ENCODE measurements at regions not wholly inside any gene's neighbourhood (a gene's known extent, or its start where the extent isn't known, plus 50 kb on each side); places are given as distances from the start of the nearest gene placed in this dataset.

DNA sequence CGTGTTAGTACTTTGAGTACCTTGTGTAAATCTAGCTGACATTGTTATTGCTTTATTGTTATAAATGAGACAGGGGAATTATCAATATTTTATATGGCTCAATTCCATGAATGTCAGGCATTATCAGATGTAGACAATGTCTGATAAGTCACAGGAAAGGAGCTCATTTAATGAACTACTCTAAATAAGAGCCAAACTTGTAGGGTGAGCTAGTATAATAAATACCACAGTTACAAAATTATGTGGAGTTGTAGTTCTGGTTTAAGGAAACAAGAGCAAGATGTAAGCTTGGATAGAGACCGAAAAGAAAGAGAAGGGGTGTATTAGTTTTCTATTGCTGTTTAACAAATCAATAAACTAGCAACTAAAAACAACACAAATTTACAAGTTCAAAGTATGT lies 891.8 kb upstream of the SLITRK1 start:
- Histone ChIP-seq H3F3A (ENCODE audit: low read depth) (no peaks in the 10 kb centered on the region), H3K27ac (no peak overlapping the region), H2AFZ (replicated peaks) (no peak overlapping the region), H3K36me3 (no peaks in the 10 kb centered on the region), H3K4me1 (no peaks in the 10 kb centered on the region), H4K20me1 (ENCODE audit: low read depth) (no peaks in the 10 kb centered on the region), H3K27me3 (no peaks in the 10 kb centered on the region), H3K4me2 (no peak overlapping the region), H3K79me2 (ENCODE audit: low read depth) (no peaks in the 10 kb centered on the region), H3K9ac (no peak overlapping the region), H3K9me3 (ENCODE audit: low read depth) (no peaks in the 10 kb centered on the region), H3K4me3 (no peak overlapping the region)
- Mint-ChIP-seq H3K9me3 (no peaks in the 10 kb centered on the region), H3K27me3 (ENCODE audit: insufficient read depth, low read depth) (peaks cover 2% of the 10 kb centered on the region), H3K36me3 (no peaks in the 10 kb centered on the region), H3K4me3 (no peak overlapping the region), H3K27ac (no peak overlapping the region), H3K4me1 (peaks cover 3% of the 10 kb centered on the region)
- TF ChIP-seq EZH2phosphoT487 (IDR thresholded peaks at IDR 0.05), result no peak
- no peak for TF ChIP-seq EZH2 (IDR thresholded peaks at IDR 0.05)
- TF ChIP-seq, protein P1, sequence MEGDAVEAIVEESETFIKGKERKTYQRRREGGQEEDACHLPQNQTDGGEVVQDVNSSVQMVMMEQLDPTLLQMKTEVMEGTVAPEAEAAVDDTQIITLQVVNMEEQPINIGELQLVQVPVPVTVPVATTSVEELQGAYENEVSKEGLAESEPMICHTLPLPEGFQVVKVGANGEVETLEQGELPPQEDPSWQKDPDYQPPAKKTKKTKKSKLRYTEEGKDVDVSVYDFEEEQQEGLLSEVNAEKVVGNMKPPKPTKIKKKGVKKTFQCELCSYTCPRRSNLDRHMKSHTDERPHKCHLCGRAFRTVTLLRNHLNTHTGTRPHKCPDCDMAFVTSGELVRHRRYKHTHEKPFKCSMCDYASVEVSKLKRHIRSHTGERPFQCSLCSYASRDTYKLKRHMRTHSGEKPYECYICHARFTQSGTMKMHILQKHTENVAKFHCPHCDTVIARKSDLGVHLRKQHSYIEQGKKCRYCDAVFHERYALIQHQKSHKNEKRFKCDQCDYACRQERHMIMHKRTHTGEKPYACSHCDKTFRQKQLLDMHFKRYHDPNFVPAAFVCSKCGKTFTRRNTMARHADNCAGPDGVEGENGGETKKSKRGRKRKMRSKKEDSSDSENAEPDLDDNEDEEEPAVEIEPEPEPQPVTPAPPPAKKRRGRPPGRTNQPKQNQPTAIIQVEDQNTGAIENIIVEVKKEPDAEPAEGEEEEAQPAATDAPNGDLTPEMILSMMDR (IDR thresholded peaks at IDR 0.05), result no peak
- no peak for DNase-seq (ENCODE audit: low spot score)

DNA sequence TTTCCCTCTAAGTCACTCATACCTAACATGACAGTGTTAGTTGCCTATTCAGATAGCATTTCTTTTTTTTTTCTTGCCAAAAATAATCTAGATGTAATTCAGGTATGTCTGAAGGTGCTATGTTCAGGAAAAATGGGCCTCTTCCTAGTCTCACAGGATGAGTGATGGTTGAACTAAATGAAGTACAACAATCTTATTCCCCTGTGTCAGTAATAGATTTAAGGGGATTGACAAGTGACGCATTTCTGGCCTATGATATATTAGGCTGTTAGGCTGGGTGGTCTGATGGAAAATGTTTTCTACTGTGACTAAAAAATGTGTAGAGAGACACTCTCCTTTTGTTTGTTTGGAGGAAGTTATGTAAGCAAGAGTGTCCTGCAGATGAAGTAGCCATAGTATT lies 878.7 kb upstream of the SLITRK1 start:
- Histone ChIP-seq H3K9me3 (ENCODE audit: low read depth) (no peaks in the 10 kb centered on the region), H3K27ac (no peak overlapping the region), H3K9ac (no peak overlapping the region), H4K20me1 (ENCODE audit: low read depth) (no peaks in the 10 kb centered on the region), H3F3A (ENCODE audit: low read depth) (no peaks in the 10 kb centered on the region), H3K36me3 (no peaks in the 10 kb centered on the region), H3K4me1 (no peaks in the 10 kb centered on the region), H2AFZ (replicated peaks) (no peak overlapping the region), H3K4me3 (no peak overlapping the region), H3K79me2 (ENCODE audit: low read depth) (no peaks in the 10 kb centered on the region), H3K4me2 (no peak overlapping the region), H3K27me3 (no peaks in the 10 kb centered on the region)
- H3K27ac Mint-ChIP-seq, result no peak overlapping the region
- no peaks in the 10 kb centered on the region for H3K36me3 Mint-ChIP-seq
- H3K27me3 Mint-ChIP-seq (ENCODE audit: insufficient read depth, low read depth), result no peaks in the 10 kb centered on the region
- H3K4me1 Mint-ChIP-seq, result peaks cover 2% of the 10 kb centered on the region
- no peaks in the 10 kb centered on the region for H3K9me3 Mint-ChIP-seq
- TF ChIP-seq, protein P1 (IDR thresholded peaks at IDR 0.05), result no peak
- TF ChIP-seq EZH2phosphoT487 (IDR thresholded peaks at IDR 0.05) (no peak), EZH2 (IDR thresholded peaks at IDR 0.05) (no peak)
- no peak overlapping the region for H3K4me3 Mint-ChIP-seq
- DNase-seq (ENCODE audit: low spot score), result no peak

DNA sequence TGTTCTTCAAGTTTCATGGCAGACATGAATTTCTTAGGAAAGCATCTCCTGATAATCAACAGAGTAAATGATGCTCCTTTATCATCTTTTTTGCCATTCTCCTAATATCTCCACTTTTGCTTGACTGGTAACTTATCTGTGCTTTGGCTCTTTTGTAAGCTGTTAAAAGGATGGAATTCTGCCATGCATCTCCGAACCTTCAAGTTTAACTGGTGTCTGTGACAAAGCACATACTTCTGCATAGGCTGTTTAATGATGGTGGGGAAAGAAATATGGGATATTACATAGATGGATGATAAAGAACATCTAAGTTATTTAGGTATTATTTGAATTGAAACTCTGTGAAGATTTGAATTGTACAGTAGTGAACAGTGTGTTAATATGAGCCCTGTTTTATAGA lies 866.9 kb upstream of the SLITRK1 start:
- Histone ChIP-seq H3K4me1 (no peaks in the 10 kb centered on the region), H3K27ac (no peak overlapping the region), H2AFZ (replicated peaks) (no peak overlapping the region), H3K9me3 (ENCODE audit: low read depth) (no peaks in the 10 kb centered on the region), H3K79me2 (ENCODE audit: low read depth) (no peaks in the 10 kb centered on the region), H3K4me2 (no peak overlapping the region), H3K36me3 (no peaks in the 10 kb centered on the region), H3K9ac (no peak overlapping the region), H4K20me1 (ENCODE audit: low read depth) (no peaks in the 10 kb centered on the region), H3K27me3 (no peaks in the 10 kb centered on the region), H3K4me3 (no peak overlapping the region), H3F3A (ENCODE audit: low read depth) (no peaks in the 10 kb centered on the region)
- Mint-ChIP-seq H3K4me1 (no peaks in the 10 kb centered on the region), H3K36me3 (no peaks in the 10 kb centered on the region), H3K4me3 (no peak overlapping the region), H3K27me3 (ENCODE audit: insufficient read depth, low read depth) (peaks cover 2% of the 10 kb centered on the region), H3K9me3 (no peaks in the 10 kb centered on the region), H3K27ac (no peak overlapping the region)
- no peak for TF ChIP-seq EZH2 (IDR thresholded peaks at IDR 0.05)
- TF ChIP-seq, protein P1 (IDR thresholded peaks at IDR 0.05), result no peak
- TF ChIP-seq EZH2phosphoT487 (IDR thresholded peaks at IDR 0.05), result no peak
- no peak for DNase-seq (ENCODE audit: low spot score)
